ENCODE measurements at regions not wholly inside any gene's neighbourhood (a gene's known extent, or its start where the extent isn't known, plus 50 kb on each side); places are given as distances from the start of the nearest gene placed in this dataset.

GRCh38 chr19:29320618-29321017, 107.7 kb upstream of the UQCRFS1 start (continued):
- TF ChIP-seq RAD21 (IDR thresholded peaks at IDR 0.05; ENCODE audit: low read depth): no peak
- TF ChIP-seq, protein P1, sequence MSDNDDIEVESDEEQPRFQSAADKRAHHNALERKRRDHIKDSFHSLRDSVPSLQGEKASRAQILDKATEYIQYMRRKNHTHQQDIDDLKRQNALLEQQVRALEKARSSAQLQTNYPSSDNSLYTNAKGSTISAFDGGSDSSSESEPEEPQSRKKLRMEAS (IDR thresholded peaks at IDR 0.05): no peak
- no peak for TF ChIP-seq POLR2AphosphoS5 (IDR thresholded peaks at IDR 0.05; ENCODE audit: low read depth, low read length)
- no peak for TF ChIP-seq JUND (IDR thresholded peaks at IDR 0.05)
- no peak for TF ChIP-seq TCF7L2 (IDR thresholded peaks at IDR 0.05; ENCODE audit: borderline replicate concordance, extremely low read depth, insufficient read depth, insufficient read length)
- TF ChIP-seq POLR2A (IDR thresholded peaks at IDR 0.05; ENCODE audit: borderline replicate concordance, extremely low read depth, insufficient read depth, insufficient read length): no peak
- no peak for TF ChIP-seq SIN3A (IDR thresholded peaks at IDR 0.05; ENCODE audit: low read depth)

- ChIA-PET CTCF (no interaction called here), POLR2A (no interaction called here), RAD21 (ENCODE audit: low non-redundant PET in 1 of 2, low total read pairs in 2 of 2, uncharacterized antibody in 2 of 2, unreplicated experiment in 2 of 2) (no interaction called here)
- H3K4me2 ChIP-seq (ENCODE audit: low read length): no peak overlapping the region
- no peaks in the 10 kb centered on the region for H3K79me2 ChIP-seq (ENCODE audit: insufficient read depth, low read length)
- no peak overlapping the region for H3K27ac ChIP-seq (ENCODE audit: low read depth, low read length)
- intact Hi-C loops (cut with micrococcal nuclease): no loop called here
- BruUV-seq (replicated peaks): no TSS peak
- peaks cover 38% of the 10 kb centered on the region for H3K27me3 ChIP-seq (ENCODE audit: insufficient read depth, low read length)
- H2AFZ ChIP-seq (ENCODE audit: low read depth, low read length, poor library complexity, severe bottlenecking): no peak overlapping the region
- H3K9me3 ChIP-seq (ENCODE audit: control insufficient read depth in 1 of 2, insufficient read depth in 1 of 2, low read depth in 1 of 2, low read length in 2 of 2): no peaks in the 10 kb centered on the region
- no peak overlapping the region for H3K9ac ChIP-seq (ENCODE audit: low read length)
- no peak for DNase-seq (ENCODE audit: low read depth, low spot score)
- H3K4me3 ChIP-seq (replicated peaks in 1 of 2; ENCODE audit: low read depth in 1 of 2, low read length in 2 of 2): no peak overlapping the region
- H3K4me1 ChIP-seq (ENCODE audit: control insufficient read depth in 1 of 2, insufficient read depth in 2 of 2, low read length in 2 of 2): no peaks in the 10 kb centered on the region
- TF ChIP-seq TCF7L2 (IDR thresholded peaks at IDR 0.05; ENCODE audit: borderline replicate concordance, extremely low read depth, insufficient read depth, insufficient read length) (no peak), CEBPB (IDR thresholded peaks at IDR 0.05; ENCODE audit: low read depth) (no peak), EZH2phosphoT487 (IDR thresholded peaks at IDR 0.05; ENCODE audit: borderline replicate concordance) (no peak), FOSL1 (IDR thresholded peaks at IDR 0.05; ENCODE audit: low read depth) (no peak), ZBTB33 (IDR thresholded peaks at IDR 0.05; ENCODE audit: extremely low read depth, insufficient replicate concordance, low read length) (no peak), EZH2 (IDR thresholded peaks at IDR 0.05) (no peak), CTCF (IDR thresholded peaks at IDR 0.05 in 2 of 3, conservative IDR thresholded peaks at IDR 0.05 in 1 of 3; ENCODE audit: borderline replicate concordance in 1 of 3, insufficient read depth in 1 of 3, low read depth in 2 of 3, low read length in 2 of 3) (no peak), JUND (IDR thresholded peaks at IDR 0.05) (no peak), ZFX (IDR thresholded peaks at IDR 0.05) (no peak), POLR2AphosphoS5 (IDR thresholded peaks at IDR 0.05; ENCODE audit: low read depth, low read length) (no peak), EGR1 (IDR thresholded peaks at IDR 0.05; ENCODE audit: low read depth) (no peak)
- TF ChIP-seq, protein P1 (IDR thresholded peaks at IDR 0.05): no peak
- H3K36me3 ChIP-seq (ENCODE audit: control insufficient read depth in 1 of 2, insufficient read depth in 2 of 2, low read length in 2 of 2): no peaks in the 10 kb centered on the region
- H4K20me1 ChIP-seq (ENCODE audit: insufficient read depth): no peaks in the 10 kb centered on the region
- H3K9me2 ChIP-seq (ENCODE audit: insufficient read depth): no peaks in the 10 kb centered on the region
- ATAC-seq: no peak
These were observed 108.2 kb upstream of the UQCRFS1 start for GRCh38 chr19:29321116-29321515.
